NCI-H1930 (cell line): ENCODE measurements at regions not wholly inside any gene's neighbourhood (a gene's known extent, or its start where the extent isn't known, plus 50 kb on each side); places are given as distances from the start of the nearest gene placed in this dataset.
"Not testable (repeated sequence)": the region's sequence is repeated elsewhere in the genome, so short reads cannot be mapped to it uniquely, and the experiment has no call there.

Source experiments
- DNase-seq, 2 experiments: peaks; one replicate each; lab custom pipeline; 2025; lab: John Stamatoyannopoulos, UW

DNA sequence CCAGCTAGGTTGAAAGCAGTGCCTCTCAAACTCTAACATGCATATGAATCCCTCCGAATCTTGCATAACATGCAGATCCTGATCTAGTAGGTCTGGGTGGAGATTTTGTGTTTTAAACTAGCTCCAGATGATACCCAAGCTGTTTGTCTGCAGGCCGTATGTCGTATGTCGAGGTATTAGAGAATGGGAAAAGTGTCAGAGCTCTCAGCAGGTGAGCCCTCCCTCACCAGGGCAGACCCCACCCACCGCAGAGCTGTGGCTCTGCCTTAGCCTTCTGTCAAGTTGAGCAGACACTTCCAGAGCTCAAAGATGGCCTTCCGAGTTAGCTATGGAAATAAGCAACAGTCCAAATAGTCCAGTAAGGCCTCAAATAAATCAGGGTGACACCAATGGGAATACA lies 83.2 kb upstream of the MAP3K1 start:
- no peak for DNase-seq

DNA sequence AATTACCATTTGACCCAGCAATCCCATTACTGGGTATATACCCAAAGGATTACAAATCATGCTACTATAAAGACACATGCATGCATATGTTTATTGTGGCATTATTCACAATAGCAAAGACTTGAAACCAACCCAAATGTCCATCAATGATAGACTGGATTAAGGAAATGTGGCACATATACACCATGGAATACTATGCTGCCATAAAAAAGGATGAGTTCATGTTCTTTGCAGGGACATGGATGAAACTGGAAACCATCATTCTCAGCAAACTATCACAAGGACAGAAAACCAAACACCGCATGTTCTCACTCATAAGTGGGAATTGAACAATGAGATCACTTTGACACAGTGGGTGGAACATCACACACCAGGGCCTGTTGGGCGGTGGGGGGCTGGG lies 83.9 kb upstream of the MAP3K1 start:
- DNase-seq: not testable (repeated sequence)

DNA sequence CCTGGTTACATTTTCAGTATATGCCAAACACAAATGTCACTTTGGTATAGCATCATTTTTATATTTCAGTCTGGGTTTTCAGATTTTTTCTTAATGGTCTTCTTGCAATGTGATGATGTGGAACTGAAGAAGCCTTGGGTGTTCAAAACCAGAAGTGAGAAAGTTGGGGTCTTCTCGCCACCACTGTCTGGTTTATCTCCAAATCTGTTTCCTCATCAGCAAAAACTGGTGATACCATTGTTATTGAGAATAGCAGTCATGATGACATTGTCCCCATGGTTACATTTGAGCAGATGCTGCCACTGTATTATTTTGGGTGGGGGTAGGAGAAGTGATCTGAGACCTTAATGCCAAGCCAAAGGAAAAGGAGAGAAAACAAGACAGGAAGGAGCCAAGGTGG lies 85.9 kb upstream of the MAP3K1 start:
- no peak for DNase-seq

DNA sequence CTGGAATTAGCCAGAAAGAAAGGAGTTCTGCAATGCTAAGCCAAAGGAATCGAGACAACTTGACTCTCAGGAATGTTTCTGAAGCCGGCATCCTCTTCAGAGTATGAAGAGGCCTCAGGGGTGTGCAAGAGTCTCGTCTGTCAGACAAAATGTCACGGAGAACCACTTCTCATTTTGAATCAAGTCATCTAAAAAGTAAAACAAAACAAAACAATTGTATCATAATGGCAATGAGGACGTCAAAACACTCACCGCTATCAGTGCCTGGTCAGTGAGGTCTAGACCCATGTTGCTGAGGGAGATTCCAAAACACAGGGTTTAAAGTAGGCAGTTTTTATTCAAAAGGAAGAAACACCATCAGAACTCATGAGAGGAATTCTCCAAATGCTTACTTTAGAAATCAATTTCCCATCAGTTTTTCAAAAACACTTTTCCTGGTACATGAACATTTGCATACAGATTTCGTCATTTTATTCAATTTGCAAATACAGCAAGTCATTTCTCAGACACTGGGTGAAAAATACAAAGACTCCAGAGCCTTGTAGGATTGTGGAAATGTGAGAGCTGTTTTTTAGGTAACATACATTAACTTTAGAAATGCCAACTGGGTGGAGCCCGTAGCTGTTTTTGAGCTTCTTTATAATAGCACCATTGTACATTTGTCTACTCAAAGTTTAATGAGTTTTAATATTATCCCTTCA lies 89.5 kb upstream of the MAP3K1 start:
- no peak for DNase-seq

DNA sequence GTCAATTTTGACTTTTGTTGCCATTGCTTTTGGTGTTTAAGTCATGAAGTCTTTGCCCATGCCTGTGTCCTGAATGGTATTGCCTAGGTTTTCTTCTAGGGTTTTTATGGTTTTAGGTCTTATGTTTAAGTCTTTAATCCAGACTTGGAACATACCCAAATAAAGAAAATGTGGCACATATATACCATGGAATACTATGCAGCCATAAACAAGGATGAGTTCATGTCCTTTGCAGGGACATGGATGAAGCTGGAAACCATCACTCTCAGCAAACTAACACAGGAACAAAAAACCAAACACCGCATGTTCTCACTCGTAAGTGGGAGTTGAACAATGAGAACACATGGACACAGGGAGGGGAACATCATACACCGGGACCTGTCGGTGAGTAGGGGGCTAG lies 90.5 kb upstream of the MAP3K1 start:
- not testable (repeated sequence) for DNase-seq

DNA sequence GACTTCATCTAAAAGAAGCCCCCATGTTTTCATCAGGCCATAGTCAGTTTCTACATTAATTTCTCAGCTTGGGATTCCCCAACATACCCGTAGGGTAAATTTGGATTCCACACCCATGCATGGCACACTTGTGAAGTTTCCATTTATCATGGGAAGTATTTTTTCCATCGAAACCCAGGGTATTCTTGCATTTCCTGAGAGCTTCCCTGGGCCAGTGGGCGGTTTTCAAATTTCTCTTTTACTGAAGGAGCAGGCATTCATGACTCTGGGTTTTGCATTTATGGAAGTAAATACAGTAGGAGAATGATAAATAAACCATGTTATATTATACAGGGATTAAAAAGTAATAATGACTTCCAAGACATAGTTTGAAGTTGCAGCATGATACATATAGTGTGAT lies 93.0 kb upstream of the MAP3K1 start:
- no peak for DNase-seq

DNA sequence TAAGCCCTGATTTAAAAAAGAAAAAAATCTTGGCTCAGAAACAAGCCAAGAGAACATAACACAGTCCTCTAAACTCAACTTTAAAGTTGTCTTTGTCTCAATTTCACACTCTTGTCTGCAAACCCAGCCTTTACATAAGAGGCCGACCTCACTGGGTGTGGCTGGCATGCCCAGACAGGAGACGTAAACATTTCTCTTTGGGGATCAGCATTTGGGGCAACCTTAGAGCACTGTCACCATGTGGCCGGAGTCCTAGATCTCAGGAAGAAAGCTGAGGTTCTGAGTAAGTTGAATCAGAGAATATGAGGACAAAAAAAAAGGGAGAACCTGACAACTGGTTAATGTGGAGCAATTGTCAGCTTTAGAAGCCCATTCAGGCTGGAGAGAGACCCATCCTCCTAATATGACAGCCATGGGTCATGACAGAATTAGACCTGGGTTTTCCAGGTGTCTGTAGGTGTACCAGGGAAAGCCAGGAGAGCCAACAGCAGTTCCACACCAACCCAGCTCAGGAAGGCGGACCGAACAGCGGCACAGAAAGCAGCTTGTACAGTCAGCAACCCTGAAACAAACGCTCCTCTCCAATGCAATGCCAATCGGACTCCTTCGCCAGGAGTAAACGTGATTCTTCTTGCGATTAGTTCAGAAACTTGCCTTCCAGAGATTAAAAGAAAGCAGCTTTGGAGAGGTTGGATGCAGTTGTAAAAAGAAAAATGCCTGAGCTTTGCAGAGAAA lies 97.9 kb upstream of the MAP3K1 start:
- DNase-seq: no peak

DNA sequence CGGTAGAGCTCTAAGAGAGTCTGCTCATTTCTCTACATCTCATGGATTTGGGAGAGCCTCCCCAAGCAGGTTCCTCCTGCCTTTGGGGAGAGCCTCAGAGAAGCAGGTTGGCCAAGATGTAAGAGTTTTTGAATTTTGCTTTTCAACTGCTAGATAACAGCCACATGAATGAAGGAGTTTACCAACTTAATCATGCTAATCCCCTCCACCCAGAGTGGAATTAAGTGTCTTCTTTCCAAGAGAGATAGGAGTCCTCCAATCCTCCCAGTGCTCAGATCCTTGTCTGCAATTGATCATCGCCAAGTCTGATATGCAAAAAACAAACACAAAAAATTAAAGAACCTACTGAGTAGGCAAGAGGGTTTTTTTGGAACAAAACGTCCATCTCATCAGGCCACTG lies 99.4 kb upstream of the MAP3K1 start:
- DNase-seq: no peak

DNA sequence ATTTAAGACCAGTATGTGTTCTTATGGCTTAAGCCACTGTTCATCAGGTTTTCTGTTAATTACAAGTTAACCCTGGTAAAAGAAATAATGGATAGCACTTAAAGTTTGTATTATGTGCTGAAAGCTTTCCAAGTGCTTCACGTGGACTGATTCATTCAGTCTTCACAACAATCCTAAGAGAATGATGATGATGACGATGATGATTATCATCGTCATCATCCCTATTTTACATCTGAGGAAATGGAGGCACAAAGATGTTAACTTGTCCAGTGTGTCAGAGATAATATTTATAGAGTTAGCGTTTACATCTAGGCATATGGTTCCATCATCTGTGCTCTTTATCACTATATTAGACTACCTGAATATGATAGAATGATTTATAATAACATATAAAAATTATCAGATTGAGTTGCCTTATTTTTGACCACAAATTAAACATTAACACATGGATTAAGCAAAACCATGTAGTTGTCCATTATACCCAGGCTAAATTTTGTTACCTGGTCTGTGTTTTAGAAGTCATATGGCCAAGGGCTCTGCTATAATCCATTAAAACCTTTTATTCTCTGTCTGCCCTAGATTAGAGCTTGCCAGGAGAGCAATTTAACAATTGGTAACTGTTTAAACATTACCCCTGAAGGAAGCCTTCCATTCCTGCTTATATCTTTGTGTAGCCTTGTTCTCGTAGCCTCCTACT lies 102.3 kb upstream of the MAP3K1 start:
- DNase-seq: no peak

DNA sequence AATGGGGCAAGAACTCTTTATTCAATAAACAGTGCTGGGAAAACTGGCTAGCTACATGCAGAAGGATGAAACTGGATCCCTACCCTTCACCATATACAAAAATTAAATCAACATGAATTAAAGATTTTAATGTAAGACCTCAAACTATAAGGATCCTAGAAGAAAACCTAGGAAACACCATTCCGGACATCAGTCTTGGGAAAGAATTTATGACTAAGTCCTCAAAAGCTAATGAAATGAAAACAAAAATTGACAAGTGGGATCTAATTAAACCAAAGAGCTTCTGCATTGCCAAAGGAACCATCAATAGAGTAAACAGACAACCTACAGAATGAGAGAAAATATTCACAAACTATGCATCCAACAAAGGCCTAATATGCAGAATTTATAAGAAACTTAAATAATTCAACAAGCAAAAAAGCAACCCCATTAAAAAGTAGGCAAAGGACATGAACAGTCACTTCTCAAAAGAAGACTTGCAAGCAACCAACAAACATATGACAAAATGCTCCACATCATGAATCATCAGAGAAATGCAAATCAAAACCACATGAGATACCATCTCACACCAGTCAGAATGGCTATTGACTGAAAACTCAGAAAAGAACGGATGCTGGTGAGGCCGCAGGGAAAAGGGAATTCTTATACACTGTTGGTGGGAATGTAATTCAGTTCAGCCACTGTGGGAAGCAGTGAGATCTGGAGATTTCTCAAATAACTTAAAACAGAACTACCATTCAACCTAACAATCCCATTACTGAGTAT lies 104.3 kb upstream of the MAP3K1 start:
- no peak for DNase-seq

DNA sequence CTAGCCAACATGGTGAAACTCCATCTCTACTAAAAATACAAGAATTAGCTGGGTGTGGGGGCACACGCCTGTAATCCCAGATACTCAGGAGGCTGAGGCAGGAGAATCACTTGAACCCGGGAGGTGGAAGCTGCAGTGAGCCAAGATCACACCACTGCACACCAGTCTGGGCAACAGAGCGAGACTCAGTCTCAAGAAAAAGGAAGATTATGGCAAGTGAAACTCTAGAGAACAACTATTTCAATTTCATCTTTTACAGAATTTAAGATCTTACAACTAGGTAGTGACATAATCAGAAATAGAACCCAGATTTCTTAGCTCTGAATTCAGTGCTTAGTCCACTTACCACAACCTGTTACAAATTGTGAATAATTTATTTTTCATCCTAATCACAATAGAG lies 108.8 kb upstream of the MAP3K1 start:
- no peak for DNase-seq

DNA sequence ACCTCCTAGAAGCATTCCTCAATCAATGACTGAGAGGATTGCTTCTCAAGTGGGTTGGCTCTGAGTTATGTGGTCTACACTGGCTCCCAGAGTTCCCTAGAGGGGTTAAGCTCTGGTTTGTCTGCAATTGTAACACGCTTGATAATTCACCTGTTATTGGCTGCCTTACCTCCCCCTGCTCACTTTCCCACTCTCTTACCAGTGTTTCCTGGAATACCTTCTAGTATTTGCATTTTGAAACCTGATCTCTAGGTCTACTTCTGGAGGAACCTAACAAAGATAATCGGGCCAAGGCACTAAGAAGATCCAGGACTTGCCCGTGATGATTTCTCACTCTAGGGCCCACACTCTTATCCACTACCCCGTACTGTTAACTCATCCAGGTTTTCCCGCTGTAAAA lies 110.1 kb upstream of the MAP3K1 start:
- DNase-seq: no peak

DNA sequence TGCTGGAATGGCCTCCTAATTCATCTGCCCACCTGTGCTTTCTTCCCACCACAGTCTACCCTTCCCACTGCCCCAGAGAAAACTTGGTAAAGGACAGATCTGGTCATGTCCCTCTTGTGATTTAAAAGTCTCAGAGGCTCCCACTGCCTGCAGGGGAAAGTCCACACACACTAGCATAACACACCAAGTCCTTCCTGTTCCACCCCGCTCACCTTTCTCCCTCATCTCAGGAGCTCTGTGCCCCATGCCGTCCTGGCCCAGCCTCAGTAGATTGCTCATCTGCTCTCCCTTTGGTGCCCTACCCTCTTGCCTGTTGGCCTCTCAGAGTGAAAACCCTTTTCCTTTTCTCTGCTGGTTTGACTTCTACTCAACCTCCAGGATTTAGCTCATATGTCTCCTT lies 111.4 kb upstream of the MAP3K1 start:
- DNase-seq: no peak

DNA sequence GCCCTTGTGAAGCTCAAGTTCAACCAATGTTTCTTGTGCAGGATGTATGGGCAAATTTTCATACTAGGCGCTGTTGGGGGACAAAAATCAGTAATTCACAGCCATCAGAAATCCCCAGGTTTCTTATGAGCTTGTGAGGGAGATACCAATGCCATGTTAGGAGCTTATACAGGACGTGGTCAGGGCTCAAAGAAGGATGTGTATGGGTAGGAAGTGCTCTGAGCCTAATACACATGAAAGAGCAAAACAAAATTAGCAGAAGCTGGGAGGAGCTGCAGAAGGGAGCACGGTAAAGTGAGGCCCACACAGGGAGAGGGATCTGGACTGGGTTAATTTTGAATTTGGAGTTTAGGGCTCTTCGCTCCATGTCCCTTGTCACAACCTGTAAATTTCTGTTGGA lies 114.6 kb upstream of the MAP3K1 start:
- no peak for DNase-seq

DNA sequence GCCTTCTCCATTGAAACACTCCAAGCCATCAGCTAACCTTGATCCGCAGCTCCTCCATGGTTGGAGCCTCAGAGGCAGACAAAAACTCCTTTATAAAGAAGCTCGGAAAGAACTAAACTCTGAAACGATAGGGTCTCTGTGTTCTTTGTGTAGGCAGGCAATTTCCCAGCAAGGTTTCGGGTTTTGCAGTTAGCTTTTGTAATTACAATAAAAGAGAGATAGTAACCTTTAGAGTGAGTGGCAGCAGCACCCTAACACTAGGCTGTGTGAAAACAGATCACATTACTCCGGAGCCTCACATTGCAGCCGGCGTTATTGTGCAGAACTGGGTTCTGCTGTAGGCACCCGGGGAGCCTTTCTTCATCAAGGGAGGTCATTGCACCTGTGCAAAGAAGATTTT lies 115.8 kb upstream of the MAP3K1 start:
- DNase-seq: no peak

DNA sequence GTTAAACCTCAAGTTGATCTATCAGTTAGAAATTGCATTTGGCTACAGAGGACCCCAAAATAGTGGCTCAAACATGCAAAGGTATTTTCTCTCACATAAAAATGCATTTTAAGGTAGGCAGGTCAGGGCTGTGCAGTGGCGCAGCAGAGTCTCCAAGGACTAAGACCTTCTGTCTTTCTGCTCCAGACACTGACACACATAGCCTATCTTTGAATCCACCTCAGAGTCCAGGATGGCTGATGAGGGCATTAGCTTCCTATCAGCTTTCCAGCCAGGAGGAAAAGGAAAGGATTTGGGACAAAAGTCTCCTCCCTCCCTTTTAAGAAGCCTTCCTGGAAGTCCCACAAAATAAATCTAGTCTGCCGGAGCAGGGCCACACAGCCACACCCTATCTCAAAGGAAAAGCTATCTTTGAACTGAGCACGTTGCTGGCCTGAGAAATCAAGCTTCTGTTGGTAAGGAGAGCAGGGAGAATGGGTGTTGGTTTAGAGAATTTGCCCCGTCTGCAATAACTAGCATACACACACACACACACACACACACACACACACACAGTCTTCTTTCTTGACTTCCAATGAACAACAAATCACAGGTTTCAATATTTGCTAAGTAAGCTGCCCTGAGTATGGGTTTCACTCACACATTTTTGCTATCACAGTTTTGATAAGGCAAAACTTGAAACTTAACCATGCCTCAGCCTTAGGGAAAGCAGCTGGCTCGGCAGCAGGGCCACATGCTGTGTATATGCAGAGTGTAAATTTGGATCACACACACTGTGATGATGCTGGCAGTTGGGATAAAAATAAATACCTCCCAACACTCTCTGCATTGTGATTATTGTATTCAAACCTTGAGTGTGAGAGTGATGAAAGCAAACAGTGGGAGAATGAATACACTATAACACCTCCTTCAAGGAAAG lies 116.6 kb upstream of the MAP3K1 start:
- DNase-seq: no peak

DNA sequence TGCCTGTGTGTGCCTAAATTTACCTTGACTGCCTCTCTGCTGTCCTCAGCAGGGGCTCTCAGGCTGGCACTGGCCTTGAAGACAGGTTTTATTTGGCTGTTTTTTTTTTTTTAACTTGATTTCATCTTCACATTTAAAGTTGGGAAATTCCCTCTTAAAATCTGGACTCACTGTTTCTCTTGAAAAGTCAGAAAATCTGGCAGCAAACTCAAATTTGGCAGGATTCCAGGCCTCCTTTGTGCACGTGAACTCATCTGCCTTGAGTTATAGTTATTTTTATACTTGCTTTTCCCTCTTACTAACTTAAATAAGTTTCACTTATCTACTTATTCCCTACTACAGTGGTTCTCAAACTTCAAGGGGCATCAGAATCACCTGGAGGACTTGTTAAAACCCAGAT lies 118.4 kb upstream of the MAP3K1 start:
- DNase-seq: no peak

DNA sequence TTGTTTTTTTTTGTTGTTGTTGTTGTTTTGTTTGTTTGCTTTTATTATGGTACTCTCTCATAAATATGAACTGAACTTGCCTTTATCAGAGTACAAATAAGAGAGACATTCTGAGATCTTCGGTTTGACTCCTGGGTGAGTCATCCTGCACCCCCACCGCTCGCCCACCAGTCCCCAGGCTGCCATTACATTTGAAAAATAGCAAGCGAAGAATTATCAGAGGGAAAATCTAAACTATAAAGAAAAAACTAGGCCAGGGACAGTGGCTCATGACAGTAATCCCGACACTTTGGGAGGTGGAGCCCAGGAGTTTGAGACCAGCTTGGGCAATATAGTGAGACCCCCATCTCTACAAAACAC lies 122.1 kb upstream of the MAP3K1 start:
- no peak for DNase-seq

DNA sequence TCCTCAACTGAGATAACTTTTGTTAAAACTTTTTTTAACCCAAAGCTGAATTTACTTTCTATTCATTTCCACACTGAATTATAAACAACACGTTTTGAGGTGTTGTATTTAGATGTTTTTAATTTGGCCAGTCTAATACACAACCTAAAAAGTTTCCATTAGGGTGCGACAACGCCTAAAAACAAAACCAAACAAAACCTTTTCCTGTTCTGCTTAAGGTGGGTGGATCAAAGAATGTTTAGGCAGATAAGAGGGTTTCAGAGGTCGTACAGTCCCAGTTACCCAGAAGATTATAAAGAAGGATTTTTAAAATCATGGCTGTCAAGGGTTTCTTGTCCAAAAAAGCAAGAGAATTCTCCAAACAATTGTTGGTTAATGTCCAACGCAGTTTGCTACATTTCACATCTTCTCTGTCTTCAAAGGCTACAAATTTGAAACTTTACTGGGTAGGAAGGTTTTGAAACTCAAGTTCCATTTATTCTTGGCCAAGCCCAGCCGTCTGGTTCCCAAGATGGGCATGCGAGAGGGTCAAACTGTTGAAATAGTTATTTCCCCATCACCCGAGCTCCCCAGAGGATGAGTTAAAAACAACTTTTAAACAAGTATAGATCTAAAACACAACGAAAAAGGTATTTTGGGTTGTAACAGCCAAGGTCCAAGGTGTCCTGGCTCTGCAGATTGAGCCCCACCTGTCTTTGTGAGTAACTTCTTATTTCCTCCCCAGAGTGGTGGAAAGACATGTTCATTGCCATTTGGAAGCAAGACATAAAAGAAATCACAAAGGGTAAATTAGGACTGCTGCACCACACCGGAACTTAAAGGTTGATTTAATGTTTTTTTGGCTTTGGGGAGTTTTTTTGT lies 122.8 kb upstream of the MAP3K1 start:
- DNase-seq: no peak

DNA sequence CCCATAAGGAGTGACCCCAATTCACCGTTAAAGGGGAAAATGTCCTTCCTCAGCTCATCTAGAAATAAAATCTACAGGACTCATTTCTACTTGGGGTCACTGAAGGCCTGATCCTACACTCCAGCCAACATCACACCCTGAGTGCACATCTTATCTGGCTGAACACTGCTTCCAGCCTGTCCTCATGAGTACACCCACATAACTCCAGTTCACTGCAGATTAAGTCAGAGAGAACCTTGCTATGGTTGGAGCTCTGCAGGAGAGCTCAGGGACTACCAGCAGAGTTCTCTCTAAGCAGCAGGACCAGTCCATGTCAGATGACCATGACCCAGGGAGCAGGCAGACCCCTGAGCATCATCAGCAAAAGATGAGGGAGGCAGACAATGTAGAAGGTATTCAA lies 126.9 kb upstream of the MAP3K1 start:
- DNase-seq: no peak
